ENCODE measurements at regions not wholly inside any gene's neighbourhood (a gene's known extent, or its start where the extent isn't known, plus 50 kb on each side); places are given as distances from the start of the nearest gene placed in this dataset.
A peak's percentile ranks its signal among the peaks of the same experiment; 100 is the strongest.
"Not testable (repeated sequence)": the region's sequence is repeated elsewhere in the genome, so short reads cannot be mapped to it uniquely, and the experiment has no call there.

DNA sequence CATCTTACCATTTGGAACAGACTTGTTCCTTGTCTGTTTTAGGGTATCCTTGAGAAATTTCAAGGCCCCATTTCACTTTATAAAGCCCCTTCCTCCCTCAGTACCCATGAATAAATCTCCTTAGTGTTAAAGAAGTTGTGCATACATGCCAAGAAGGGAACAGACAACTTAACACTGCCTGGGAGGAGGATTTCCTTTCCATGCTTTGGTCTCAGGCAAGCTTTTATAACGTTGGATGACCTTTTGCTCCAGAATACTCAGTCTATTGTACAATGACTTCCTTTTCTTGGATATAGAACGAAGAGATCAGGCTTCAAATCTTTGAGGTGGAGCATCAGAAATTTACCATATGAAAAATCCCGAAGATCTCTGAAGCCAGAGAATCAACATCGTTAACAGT is 551.4 kb downstream of the PRKD1 start:
- DNase-seq (ENCODE audit: low spot score) = no peak

DNA sequence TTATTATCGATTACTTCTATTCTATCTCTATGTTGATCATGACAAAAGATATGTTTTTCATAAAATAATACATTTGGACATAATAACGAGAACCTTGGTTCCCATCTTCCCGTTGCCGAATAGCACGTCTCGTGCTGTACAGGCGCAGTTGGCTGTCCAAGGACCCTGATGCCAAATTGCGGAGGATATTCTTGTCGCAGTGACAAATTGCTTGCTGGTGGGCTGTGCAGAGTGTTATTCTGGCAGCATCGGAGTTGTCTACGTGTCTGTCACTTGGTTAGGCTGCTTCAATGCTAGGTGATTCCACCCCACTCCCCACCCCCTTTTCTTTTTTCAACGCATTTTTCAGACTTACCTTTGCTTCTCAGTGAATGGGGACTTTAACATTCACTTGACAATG is 546.8 kb downstream of the PRKD1 start:
- DNase-seq (ENCODE audit: low spot score) = no peak

DNA sequence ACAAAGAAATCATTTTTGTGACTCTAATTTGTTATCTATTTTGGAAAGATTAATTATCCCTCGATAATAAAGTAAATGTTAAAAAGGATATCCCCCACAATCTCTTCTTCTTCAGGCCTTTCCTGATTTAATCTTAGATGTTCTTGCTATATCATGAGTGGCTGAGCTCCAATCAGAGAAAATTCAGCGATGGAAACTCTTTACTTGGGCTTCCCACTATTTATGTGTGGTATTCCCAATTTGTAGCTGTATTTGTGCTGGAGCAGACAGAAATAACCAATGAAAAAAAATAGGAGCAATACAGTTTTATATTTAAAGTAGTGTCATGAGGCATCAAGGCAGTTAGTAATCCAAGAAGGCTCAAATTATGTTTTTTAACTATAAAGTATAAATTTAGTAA is 539.1 kb downstream of the PRKD1 start:
- no peak for DNase-seq (ENCODE audit: low spot score)

DNA sequence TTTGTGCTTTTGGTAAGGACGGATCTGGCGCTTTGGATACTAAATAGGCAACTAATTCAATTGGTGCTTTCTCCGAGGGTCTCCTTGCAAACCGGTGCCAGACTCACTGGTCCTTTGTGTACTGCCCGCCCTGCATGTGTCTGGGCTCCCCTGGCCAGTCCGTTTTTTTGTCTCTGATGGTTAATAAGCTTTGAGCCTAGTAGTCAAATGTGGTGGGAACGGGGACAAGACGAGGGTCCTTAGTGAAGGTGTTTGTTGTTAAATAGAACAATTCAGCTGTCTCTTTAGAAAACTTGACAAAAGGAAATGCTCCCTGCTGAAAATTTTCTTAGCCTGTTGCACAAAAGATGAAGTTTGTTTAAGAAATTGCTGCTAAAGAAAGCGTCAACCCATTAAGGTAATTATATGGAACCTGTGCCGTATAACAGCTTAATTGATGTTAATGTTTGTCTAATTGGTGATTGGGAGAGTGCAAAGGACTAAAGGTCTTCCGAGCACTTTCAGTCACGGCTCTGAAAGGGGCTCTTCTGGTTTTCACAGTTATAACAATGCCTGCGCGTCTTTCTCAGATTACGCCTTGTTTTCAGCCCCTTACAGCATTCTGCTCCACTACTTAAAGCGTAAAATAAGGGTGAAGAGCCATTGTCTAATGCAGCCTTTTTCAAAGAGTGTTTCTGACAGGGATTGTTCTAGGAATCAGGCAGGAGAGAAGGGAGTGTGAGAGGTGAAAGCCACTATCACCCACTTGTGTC is 537.4 kb downstream of the PRKD1 start:
- DNase-seq (ENCODE audit: low spot score) = no peak

DNA sequence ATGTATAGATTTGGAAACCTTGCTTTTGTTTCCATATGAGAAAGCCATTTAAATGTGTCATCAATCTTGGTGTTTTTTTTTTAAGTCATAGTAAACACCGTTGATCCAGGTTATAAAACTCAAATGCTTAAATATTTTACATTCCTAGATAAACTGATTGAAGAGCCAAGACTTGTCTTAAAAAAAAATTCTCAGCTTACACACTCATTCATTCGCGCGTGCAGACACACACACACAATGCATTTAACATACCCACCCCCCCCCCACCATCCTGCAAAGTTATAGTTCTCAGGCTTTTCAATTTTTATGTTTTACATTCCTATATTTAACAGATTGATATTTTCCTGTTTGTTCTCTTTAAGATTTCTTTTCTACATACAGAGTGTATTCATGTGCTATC is 536.4 kb downstream of the PRKD1 start:
- DNase-seq (ENCODE audit: low spot score) = no peak

DNA sequence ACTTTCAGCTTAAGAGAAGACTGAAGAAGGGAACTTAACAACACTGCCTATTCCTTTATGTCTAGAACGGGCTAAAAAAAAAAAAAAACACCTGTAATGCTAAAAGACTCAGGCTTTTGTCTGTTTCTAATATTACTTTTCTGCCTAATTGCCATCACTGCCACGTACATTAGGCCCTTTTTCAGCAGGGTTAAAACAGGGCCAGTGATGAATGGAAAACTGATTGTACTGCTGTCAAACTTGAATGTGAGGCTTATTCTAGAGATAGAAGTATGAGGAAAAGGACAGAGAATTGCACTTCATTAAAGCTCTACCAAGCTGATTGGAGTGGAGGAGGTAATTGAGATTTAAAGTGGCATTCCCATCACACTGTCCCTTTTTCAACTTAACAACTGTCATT is 535.8 kb downstream of the PRKD1 start:
- DNase-seq (ENCODE audit: low spot score) = no peak

DNA sequence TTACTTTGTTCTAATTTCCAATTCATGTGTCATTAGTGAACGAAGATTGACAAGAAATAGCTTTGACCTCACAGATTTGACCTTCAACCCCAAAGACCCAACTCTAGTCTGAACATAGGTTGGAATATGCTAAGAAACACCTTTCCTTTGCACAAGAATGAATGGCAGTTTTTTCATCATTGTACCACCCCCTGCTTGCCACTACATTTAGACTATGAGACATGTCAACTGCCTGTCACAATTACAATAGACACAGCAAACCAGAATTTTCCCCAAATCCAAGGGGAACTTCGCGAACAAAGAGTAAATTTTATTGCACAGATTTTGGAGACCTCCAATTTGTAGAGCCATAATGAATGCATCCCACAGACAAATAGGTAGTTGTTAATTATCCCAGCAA is 535.4 kb downstream of the PRKD1 start:
- DNase-seq (ENCODE audit: low spot score) = no peak

DNA sequence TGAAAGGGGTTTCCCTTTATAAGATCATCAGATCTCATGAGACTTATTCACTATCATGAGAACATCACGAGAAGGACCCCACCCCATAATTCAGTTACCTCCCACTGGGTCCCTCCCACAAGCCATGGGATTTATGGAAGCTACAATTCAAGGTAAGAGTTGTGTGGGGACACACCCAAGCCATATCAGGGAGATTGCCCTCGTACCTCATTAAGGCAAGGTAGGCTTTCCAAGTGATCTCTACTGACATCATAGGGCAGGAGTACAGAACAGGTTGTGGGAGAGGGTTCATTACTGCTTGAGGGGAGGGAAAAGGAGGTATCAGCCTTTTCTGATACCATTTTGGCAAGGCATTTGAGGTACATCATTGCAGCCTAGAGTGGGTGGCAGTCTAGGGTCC is 524.6 kb downstream of the PRKD1 start:
- no peak for DNase-seq (ENCODE audit: low spot score)

DNA sequence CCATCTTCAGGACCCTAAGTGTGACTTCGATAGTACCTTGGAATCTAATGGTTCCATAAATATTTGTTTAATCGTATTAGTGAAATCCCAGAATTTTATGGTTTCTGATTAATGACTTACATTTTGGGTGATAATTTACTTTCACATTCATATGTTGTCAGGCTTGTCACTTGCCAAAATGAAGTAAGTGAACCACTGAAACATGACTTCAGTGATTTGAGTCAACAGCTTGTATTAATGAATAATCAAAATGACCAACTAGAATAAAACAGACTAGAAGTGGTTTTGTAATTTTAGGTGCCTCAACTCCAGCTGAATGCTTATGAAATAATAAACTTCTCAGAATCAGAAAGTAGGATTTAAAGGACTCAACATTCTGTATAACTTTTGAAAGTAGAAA is 517.1 kb downstream of the PRKD1 start:
- no peak for DNase-seq (ENCODE audit: low spot score)

DNA sequence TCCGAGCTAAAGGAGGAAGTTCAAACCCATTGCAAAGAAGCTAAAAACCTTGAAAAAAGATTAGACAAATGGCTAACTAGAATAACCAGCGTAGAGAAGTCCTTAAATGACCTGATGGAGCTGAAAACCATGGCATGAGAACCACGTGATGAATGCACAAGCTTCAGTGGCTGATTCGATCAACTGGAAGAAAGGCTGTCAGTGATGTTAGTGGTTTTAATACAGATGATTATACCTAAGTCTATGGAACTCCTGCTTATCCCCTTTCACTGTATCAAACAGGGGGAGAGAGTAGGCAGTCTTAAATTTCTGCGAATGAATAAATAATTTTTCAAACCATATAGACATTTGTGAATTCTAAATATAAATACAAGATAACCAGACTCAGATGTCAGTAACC is 512.7 kb downstream of the PRKD1 start:
- DNase-seq (ENCODE audit: low spot score) = not testable (repeated sequence)

DNA sequence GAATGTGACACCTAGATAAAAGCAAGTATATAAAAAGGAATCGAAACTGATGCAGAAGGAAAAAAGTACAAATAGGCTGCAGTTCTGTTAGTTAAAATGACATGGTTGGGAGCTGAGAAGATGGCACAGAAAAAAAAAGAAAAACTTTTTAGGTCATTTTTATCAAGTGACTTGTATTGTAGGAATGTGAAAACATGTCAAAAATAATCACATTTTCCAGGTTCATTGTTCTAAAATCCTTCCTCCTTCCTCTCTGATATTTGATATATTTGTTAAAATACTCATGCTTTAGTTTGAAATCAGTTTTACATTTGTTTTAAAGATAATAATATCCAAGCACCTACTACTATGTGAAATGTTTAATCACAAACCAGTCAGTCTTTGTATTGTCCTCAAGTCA is 507.9 kb downstream of the PRKD1 start:
- DNase-seq (ENCODE audit: low spot score) = no peak

DNA sequence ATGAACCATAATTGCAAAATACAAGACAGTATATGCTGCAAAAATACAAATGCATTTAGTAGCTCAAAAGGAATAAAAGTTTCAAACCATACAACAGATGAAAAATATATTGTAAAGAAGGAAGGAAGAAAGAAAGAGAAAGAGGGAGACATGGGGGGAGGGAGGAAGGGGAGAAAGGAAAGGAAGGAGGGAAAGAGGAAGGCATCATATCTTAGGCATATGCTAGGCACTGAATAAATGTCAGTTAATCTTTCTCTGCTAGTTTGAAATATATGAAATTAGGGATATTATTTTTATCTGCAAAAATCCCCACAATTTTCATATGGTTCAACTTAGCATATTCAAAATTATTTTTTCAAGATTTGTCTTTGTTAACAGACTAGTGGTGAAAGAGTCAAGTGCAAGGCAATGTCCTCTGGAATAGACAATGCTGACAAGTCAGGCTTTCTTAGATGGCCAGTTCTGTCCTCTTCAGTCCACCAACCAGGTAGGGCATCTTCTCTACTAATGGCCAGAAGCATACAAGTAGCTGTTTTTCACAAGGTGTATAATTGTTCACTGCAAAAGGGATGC is 506.4 kb downstream of the PRKD1 start:
- DNase-seq (ENCODE audit: low spot score) = no peak

DNA sequence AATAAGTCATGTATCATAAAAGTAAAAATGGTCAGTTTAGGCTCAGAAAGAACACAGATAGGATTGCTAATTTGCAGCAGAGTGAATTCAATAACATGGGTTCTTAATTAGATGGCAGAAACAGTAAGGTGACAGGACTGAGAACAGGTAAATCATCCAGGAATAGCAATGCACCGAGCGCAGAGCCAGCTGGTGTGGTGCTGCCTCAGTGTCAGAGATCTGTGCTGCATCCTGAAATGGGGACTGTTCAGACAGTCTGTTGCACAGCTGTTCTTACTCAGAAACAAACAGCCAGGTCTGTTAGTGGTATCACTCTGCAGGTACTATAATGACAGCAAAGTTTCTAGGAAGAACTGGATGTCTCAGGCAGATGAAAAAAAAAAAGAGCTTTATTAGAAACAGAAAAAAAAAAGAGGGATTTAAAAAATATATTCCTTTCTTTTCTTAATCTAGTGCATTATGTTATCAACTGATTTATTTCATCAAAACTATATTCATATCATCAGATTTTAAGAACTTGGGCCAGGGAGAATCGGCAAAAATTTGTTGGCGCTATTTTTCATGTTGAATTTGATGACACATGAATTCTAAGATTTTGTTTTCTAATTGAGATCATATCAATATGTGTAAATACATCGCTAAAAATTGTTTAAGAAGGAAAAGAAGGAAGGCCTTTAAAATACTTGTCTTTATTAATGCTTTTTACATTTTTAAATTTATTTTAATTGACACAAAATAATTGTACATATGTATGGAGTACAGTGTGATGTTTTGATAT is 501.8 kb downstream of the PRKD1 start:
- DNase-seq (ENCODE audit: low spot score) = no peak

DNA sequence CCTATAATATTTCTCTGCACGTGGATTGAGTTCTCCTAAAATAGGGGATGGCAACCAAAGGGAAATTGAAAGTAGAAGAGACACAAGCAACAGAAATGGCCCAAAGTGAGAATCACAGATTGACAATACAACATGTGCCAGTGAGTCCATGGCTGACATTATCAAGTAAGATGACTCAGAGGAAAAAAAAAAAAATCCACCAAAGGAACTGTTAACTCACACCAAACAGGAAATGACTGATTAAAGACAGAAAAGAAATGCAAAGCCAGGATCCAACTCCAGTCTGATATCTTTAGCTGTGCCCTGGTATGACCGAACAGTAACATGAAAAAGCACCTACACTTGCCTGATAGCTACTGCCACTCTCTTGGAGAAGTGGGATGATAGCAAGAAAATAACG is 485.0 kb downstream of the PRKD1 start:
- DNase-seq (ENCODE audit: low spot score) = peak; percentile 55

DNA sequence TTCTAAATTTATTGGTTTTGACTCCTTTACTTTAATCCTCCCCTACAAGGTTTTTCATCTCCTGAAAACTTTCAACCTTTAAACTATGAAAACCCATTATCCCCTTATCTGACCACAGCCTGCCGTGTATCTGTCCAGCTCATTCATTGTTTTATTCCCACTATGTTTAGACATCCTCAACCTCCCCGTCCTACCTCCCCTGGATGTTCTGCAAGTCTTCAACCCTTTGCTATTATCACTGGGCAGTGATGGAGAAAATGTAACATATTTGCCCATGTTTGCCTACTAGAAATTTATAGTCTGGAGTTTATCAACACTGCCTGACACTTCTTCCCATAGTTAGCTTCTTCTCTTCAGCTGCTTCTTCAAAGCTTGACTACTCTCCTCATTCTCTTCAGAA is 483.4 kb downstream of the PRKD1 start:
- DNase-seq (ENCODE audit: low spot score) = no peak

DNA sequence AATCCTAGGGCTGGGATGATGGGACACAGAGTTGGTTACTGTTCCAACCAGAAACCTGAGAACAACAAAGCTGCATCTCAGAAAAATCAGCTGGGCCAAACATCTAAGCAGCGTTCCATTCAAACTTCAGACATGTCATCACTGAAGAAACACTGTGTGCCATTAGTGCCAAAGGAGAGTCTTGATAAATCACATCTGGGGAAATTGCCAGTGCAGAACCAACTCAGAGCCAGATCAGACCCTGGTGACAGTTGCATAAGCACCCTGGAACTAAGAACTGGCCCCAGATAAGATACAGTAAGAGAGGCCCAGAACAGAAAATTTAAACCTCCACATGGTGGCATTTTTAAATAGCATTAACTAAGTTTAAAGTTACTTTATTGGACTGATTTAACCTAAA is 482.8 kb downstream of the PRKD1 start:
- DNase-seq (ENCODE audit: low spot score) = no peak

DNA sequence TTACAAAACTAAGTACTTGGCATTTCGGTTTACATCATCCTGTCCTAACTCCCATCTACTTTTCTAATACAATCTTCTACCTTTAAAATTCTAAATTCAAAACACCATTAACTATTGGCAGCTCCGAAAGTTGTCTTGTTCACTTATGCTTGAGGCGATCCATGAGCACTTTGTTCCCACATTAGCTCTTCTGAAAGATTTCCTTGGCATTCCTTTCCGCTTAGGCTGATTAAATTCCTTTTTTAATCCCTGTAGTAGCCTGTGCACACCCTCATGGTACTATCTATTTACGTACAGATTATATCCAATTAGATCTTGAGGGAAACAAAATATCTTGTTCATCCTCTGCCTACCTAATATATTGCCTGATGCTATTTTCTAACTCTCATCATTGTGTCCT is 480.7 kb downstream of the PRKD1 start:
- DNase-seq (ENCODE audit: low spot score) = no peak

DNA sequence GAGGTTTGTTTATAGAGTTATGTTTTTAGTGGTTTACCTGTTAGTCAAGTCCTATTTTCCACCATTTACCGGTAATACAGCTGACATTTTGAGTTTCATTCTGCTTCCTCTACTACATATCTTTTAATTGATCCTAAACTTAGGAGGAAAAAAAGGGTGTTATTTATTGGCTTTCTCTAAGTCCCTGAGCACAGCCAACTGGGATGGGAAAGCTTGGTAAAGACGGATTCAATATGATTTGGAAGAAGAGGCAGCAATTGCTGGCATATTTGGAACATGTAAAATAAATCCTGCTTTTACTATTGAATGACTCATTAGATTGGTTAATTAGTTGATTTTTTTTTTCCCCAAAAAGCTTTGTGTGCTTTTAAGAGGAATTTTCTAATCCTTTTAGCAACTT is 475.7 kb downstream of the PRKD1 start:
- no peak for DNase-seq (ENCODE audit: low spot score)

DNA sequence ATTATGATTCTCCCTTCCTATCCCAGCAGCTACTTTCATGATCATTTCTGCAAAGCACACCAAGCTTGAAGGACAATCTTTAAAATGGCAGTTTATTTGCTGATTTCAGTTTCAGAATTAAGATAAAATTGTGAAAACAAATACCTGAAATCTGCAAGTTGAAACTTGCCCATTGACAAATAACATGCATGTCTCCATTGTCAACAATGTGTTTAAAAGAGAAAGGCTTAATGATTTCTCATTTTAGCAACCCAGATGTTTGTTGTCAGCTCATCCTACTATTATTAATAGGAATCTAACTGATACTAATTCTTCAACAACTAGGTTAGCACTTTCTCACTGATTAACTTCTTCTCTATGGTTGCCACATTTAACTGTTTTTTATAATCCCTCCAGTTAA is 474.6 kb downstream of the PRKD1 start:
- DNase-seq (ENCODE audit: low spot score) = no peak

DNA sequence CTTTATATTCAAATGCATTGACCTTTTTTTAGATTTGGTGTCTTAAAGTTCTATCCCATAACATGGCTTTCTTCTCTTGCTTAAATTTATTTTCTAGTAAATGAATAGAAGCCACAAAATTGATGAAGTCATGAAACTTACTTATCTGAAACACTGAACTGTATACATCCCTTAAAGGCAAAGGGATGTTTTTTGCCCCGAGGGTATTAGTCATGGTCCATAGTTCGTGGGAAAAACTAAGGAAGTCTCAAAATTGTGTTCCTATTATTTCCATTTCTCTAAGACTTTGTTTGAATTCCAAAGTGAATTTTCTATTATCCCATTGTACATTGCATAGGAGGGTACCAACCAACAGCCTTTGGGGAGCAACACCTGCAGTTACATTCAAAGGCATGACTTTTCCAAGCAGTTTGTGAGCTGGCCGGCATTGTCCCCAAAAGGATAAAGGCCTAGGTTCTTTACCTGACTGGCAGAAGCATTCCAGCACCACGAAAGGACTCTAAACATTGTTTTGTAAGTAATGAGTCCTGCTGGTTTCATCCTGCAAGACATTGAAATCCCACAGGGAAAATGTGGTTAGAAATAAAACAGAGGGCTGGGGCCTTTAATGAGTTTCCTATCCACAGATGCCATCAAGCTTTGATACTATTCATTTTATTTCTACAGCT is 473.5 kb downstream of the PRKD1 start:
- no peak for DNase-seq (ENCODE audit: low spot score)

DNA sequence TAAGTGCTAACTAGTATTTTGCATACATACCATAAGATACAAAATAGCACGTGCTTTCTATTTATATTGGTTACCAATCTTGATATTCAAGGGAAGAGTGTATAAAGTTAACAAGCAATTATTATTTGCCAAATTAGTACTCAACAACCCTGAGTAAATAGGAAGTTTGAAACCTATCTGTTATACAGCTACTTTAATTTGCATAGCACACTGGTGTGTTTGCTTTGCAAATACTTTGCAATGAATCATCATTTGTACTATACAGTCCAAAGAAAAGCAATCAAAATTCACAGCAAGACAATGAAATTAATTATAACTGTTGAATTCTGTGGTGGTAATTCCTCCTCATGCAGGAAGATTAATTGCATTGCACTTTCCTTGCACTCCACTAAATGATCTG is 469.1 kb downstream of the PRKD1 start:
- DNase-seq (ENCODE audit: low spot score) = no peak

DNA sequence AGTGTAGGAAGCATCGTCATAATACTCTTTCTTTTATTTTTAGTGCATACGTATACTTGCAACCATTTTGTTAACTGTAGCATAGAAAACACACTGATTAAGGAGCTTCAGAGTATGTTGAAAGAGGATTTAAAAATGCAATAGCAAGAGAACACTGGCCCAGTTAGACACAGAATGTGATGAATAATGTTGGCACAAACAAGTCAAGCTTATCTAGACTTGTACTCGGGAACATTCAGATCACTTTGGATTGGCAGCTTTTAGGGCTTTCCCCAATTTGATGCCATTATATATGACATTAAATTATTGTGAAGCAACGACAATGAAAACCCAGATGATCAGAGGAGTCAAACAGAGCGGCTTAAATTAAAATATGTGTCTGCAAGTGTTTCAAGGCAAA is 468.1 kb downstream of the PRKD1 start:
- no peak for DNase-seq (ENCODE audit: low spot score)
